ENCODE measurements at regions not wholly inside any gene's neighbourhood (a gene's known extent, or its start where the extent isn't known, plus 50 kb on each side); places are given as distances from the start of the nearest gene placed in this dataset.

DNA sequence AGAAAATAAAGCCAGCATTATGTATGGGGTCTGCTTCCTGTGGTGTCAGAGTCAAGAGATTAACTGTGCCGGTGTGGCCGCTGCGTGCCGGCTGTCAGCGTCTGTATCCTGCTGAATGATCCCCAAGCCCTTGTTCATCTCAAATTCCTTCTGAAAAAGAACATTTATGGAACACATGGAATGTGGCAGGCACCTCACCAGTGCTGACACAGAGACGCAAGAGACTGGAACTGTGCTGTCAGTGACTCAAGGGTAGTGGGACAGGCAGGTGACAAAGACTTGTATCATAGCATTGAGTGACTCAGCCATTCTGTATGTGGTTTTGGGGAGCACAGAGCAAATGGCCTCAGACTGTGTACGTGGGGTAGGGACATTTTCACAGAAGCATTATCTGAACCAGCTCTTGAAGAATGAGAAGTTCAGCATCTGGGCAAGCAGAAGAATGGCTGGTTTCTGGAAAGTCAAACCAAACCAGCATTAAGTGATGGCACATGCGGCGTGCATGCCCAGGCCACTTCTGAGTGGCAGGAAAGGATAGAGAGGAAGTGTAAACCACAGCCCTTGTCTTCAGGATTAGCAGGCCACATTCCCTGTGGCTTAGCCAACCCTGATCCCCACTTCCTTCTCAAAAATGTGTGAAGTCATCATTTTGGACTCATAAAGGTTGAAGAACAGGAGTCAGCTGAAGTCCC, 54.0 kb upstream of the IRS2 start:
- TF ChIP-seq, protein P1, sequence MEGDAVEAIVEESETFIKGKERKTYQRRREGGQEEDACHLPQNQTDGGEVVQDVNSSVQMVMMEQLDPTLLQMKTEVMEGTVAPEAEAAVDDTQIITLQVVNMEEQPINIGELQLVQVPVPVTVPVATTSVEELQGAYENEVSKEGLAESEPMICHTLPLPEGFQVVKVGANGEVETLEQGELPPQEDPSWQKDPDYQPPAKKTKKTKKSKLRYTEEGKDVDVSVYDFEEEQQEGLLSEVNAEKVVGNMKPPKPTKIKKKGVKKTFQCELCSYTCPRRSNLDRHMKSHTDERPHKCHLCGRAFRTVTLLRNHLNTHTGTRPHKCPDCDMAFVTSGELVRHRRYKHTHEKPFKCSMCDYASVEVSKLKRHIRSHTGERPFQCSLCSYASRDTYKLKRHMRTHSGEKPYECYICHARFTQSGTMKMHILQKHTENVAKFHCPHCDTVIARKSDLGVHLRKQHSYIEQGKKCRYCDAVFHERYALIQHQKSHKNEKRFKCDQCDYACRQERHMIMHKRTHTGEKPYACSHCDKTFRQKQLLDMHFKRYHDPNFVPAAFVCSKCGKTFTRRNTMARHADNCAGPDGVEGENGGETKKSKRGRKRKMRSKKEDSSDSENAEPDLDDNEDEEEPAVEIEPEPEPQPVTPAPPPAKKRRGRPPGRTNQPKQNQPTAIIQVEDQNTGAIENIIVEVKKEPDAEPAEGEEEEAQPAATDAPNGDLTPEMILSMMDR (IDR thresholded peaks at IDR 0.05) = no peak
- TF ChIP-seq POLR2A (IDR thresholded peaks at IDR 0.05) = no peak
- DNase-seq = no peak
- H3K27me3 ChIP-seq = no peaks in the 10 kb centered on the region
- H3K4me3 ChIP-seq = no peak overlapping the region
- no peak overlapping the region for H3K27ac ChIP-seq
- no peaks in the 10 kb centered on the region for H3K9me3 ChIP-seq
- H3K4me1 ChIP-seq = no peaks in the 10 kb centered on the region
- no peaks in the 10 kb centered on the region for H3K36me3 ChIP-seq

GRCh38 chr13:109836629-109837607, 50.5 kb upstream of the IRS2 start:
- Histone ChIP-seq H3K27me3 (no peaks in the 10 kb centered on the region), H3K4me3 (no peak overlapping the region), H3K4me1 (no peaks in the 10 kb centered on the region), H3K36me3 (no peaks in the 10 kb centered on the region), H3K9me3 (no peaks in the 10 kb centered on the region), H3K27ac (peak overlapping the region in 2 of 4 donors; percentile 31 to 57)
- peak in 2 of 3 donors; percentile 69 to 79 for DNase-seq
- TF ChIP-seq, protein P1 (IDR thresholded peaks at IDR 0.05) = peak in 1 of 6 experiments; percentile 9
- TF ChIP-seq POLR2A (IDR thresholded peaks at IDR 0.05) = no peak
